ENCODE measurements at regions not wholly inside any gene's neighbourhood (a gene's known extent, or its start where the extent isn't known, plus 50 kb on each side); places are given as distances from the start of the nearest gene placed in this dataset.

- TF ChIP-seq, protein P1, sequence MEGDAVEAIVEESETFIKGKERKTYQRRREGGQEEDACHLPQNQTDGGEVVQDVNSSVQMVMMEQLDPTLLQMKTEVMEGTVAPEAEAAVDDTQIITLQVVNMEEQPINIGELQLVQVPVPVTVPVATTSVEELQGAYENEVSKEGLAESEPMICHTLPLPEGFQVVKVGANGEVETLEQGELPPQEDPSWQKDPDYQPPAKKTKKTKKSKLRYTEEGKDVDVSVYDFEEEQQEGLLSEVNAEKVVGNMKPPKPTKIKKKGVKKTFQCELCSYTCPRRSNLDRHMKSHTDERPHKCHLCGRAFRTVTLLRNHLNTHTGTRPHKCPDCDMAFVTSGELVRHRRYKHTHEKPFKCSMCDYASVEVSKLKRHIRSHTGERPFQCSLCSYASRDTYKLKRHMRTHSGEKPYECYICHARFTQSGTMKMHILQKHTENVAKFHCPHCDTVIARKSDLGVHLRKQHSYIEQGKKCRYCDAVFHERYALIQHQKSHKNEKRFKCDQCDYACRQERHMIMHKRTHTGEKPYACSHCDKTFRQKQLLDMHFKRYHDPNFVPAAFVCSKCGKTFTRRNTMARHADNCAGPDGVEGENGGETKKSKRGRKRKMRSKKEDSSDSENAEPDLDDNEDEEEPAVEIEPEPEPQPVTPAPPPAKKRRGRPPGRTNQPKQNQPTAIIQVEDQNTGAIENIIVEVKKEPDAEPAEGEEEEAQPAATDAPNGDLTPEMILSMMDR (IDR thresholded peaks at IDR 0.05; ENCODE audit: insufficient read depth, low read length), result no peak
- no peak overlapping the region for H3K4me3 ChIP-seq (ENCODE audit: low read depth, low read length)
- DNase-seq (ENCODE audit: low read depth), result peak; percentile 38
These were observed 761.4 kb downstream of the KCNA4 start for GRCh38 chr11:29255401-29255800.

DNA sequence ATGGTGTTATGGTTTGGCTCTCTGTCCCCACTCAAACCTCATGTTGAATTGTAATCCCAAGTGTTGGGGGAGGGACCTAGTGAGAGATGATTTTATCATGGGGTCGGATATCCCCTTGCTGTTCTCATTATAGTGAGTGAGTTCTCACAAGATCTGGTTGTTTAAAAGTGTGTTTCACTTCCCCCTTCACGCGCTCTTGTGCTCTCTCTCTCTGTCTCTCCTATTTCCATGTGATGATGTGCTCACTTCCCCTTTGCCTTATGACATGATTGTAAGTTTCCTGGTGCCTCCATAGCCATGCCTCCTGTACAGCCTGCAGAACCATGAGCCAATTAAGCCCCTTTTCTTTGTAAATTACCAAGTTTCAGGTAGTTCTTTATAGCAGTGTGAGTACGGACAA is 765.1 kb downstream of the KCNA4 start:
- TF ChIP-seq, protein P1 (IDR thresholded peaks at IDR 0.05; ENCODE audit: insufficient read depth, low read length), result no peak
- DNase-seq (ENCODE audit: low read depth), result no peak
- no peak overlapping the region for H3K4me3 ChIP-seq (ENCODE audit: low read depth, low read length)

DNA sequence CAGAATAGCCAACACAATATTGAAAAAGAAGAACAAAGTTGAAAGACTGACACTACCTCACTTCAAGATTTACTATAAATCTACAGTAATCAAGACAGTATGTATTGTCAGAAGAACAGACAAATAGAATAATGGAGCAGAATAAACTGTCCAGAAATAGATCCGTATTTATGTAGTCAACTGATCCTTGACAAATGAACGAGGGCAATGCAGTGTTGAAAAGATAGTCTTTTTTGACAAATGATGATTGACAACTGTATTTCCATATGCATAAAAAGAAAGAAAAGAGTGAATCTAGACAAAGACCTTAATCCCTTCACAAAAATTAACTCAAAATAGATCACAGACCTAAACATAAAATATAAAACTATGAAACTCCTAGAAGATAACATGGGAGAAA is 767.1 kb downstream of the KCNA4 start:
- H3K4me3 ChIP-seq (ENCODE audit: low read depth, low read length), result no peak overlapping the region
- DNase-seq (ENCODE audit: low read depth), result no peak
- TF ChIP-seq, protein P1 (IDR thresholded peaks at IDR 0.05; ENCODE audit: insufficient read depth, low read length), result no peak

- no peak for DNase-seq (ENCODE audit: low read depth)
- TF ChIP-seq, protein P1 (IDR thresholded peaks at IDR 0.05; ENCODE audit: insufficient read depth, low read length), result no peak
- H3K4me3 ChIP-seq (ENCODE audit: low read depth, low read length), result no peak overlapping the region
These were observed 772.5 kb downstream of the KCNA4 start for GRCh38 chr11:29244355-29244754.

DNA sequence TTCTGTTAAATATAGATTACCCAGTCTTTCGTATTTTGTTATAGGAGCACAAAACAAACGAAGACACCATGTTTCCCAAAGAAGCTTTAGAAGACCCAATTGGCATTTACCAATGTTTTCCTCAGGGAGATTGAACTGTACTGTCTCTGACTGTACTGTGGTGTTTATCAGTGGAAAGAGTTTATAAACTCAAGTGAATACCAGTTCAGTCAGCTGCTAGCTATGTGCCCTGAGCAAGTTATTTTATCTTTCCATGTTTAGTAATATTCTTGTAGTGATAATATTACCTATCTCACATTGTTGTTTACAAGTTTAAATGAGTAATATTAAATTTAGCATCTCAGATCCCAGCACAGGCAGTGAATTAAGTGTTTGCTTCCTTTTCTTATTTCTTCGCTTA is 773.2 kb downstream of the KCNA4 start:
- TF ChIP-seq, protein P1 (IDR thresholded peaks at IDR 0.05; ENCODE audit: insufficient read depth, low read length), result no peak
- no peak overlapping the region for H3K4me3 ChIP-seq (ENCODE audit: low read depth, low read length)
- peak; percentile 19 for DNase-seq (ENCODE audit: low read depth)

- TF ChIP-seq, protein P1 (IDR thresholded peaks at IDR 0.05; ENCODE audit: insufficient read depth, low read length), result no peak
- peak; percentile 89 for DNase-seq (ENCODE audit: low read depth)
These were observed 784.8 kb downstream of the KCNA4 start for GRCh38 chr11:29231991-29232390.

GRCh38 chr11:29231586-29231985 is 785.2 kb downstream of the KCNA4 start:
- H3K4me3 ChIP-seq (ENCODE audit: low read depth, low read length), result no peak overlapping the region
- TF ChIP-seq, protein P1 (IDR thresholded peaks at IDR 0.05; ENCODE audit: insufficient read depth, low read length), result no peak
- peak; percentile 24 for DNase-seq (ENCODE audit: low read depth)

More at GRCh38 chr11:29231991-29232390, 784.8 kb downstream of the KCNA4 start:
- H3K4me3 ChIP-seq (ENCODE audit: low read depth, low read length), result no peak overlapping the region
